ENCODE measurements at regions not wholly inside any gene's neighbourhood (a gene's known extent, or its start where the extent isn't known, plus 50 kb on each side); places are given as distances from the start of the nearest gene placed in this dataset.
A peak's percentile ranks its signal among the peaks of the same experiment; 100 is the strongest.

- no peak for DNase-seq (ENCODE audit: low read depth in 4 of 4, low spot score in 2 of 4)
Measured at GRCh38 chr2:146301287-146301686, 1543.5 kb upstream of the ACVR2A start.

GRCh38 chr2:146295080-146295670 lies 1549.7 kb upstream of the ACVR2A start:
- no peak for DNase-seq (ENCODE audit: low read depth in 4 of 4, low spot score in 2 of 4)

- no peak for DNase-seq (ENCODE audit: low read depth in 4 of 4, low spot score in 2 of 4)
Measured at GRCh38 chr2:146287281-146287680, 1557.5 kb upstream of the ACVR2A start.

GRCh38 chr2:146278881-146279280 lies 1565.9 kb upstream of the ACVR2A start:
- no peak for DNase-seq (ENCODE audit: low read depth in 4 of 4, low spot score in 2 of 4)

- no peak for DNase-seq (ENCODE audit: low read depth in 4 of 4, low spot score in 2 of 4)
Measured at GRCh38 chr2:146271131-146271831, 1573.5 kb upstream of the ACVR2A start.

- DNase-seq (ENCODE audit: low read depth in 4 of 4, low spot score in 2 of 4), result no peak
Measured at GRCh38 chr2:146270618-146271017, 1574.2 kb upstream of the ACVR2A start.

- DNase-seq (ENCODE audit: low read depth in 4 of 4, low spot score in 2 of 4), result no peak
Measured at GRCh38 chr2:146267093-146267492, 1577.7 kb upstream of the ACVR2A start.

GRCh38 chr2:146265656-146266055 lies 1579.2 kb upstream of the ACVR2A start:
- DNase-seq (ENCODE audit: low read depth in 4 of 4, low spot score in 2 of 4), result no peak

GRCh38 chr2:146262606-146263005 lies 1582.2 kb upstream of the ACVR2A start:
- no peak for DNase-seq (ENCODE audit: low read depth in 4 of 4, low spot score in 2 of 4)

GRCh38 chr2:146260551-146260950 lies 1584.3 kb upstream of the ACVR2A start:
- DNase-seq (ENCODE audit: low read depth in 4 of 4, low spot score in 2 of 4), result no peak

- no peak for DNase-seq (ENCODE audit: low read depth in 4 of 4, low spot score in 2 of 4)
Measured at GRCh38 chr2:146259816-146260215, 1585.0 kb upstream of the ACVR2A start.

GRCh38 chr2:146258071-146258470 lies 1586.8 kb upstream of the ACVR2A start:
- DNase-seq (ENCODE audit: low read depth in 4 of 4, low spot score in 2 of 4), result no peak

- DNase-seq (ENCODE audit: low read depth in 4 of 4, low spot score in 2 of 4), result no peak
Measured at GRCh38 chr2:146252119-146252518, 1592.7 kb upstream of the ACVR2A start.

- no peak for DNase-seq (ENCODE audit: low read depth in 4 of 4, low spot score in 2 of 4)
Measured at GRCh38 chr2:146251328-146251727, 1593.5 kb upstream of the ACVR2A start.

- no peak for DNase-seq (ENCODE audit: low read depth in 4 of 4, low spot score in 2 of 4)
Measured at GRCh38 chr2:146246736-146247523, 1597.9 kb upstream of the ACVR2A start.

GRCh38 chr2:146246002-146246735 lies 1598.7 kb upstream of the ACVR2A start:
- no peak for DNase-seq (ENCODE audit: low read depth in 4 of 4, low spot score in 2 of 4)

GRCh38 chr2:146244830-146245229 lies 1600.0 kb upstream of the ACVR2A start:
- DNase-seq (ENCODE audit: low read depth in 4 of 4, low spot score in 2 of 4), result peak in 1 of 4 donors; percentile 20

- DNase-seq (ENCODE audit: low read depth in 4 of 4, low spot score in 2 of 4), result no peak
Measured at GRCh38 chr2:146244131-146244530, 1600.7 kb upstream of the ACVR2A start.

- DNase-seq (ENCODE audit: low read depth in 4 of 4, low spot score in 2 of 4), result no peak
Measured at GRCh38 chr2:146241023-146241422, 1603.8 kb upstream of the ACVR2A start.

- DNase-seq (ENCODE audit: low read depth in 4 of 4, low spot score in 2 of 4), result no peak
Measured at GRCh38 chr2:146240391-146240790, 1604.4 kb upstream of the ACVR2A start.

All from left renal cortex interstitium (tissue), 4 donors.